ENCODE measurements at regions not wholly inside any gene's neighbourhood (a gene's known extent, or its start where the extent isn't known, plus 50 kb on each side); places are given as distances from the start of the nearest gene placed in this dataset.
"Not testable (repeated sequence)": the region's sequence is repeated elsewhere in the genome, so short reads cannot be mapped to it uniquely, and the experiment has no call there.

- no peaks in the 10 kb centered on the region for H3K9me3 ChIP-seq
- H3K4me3 ChIP-seq: no peak overlapping the region
- H3K27ac ChIP-seq: no peak overlapping the region
- H3K36me3 ChIP-seq: no peaks in the 10 kb centered on the region
- TF ChIP-seq CTCF (IDR thresholded peaks at IDR 0.05) (no peak), POLR2A (IDR thresholded peaks at IDR 0.05) (no peak)
- H3K4me1 ChIP-seq: no peaks in the 10 kb centered on the region
- H3K27me3 ChIP-seq: no peaks in the 10 kb centered on the region
- no peak for DNase-seq
These were observed 896.8 kb upstream of the ADGRL4 start for GRCh38 chr1:79903321-79903720.

GRCh38 chr1:79902418-79902817 is 895.9 kb upstream of the ADGRL4 start:
- DNase-seq: no peak
- TF ChIP-seq CTCF (IDR thresholded peaks at IDR 0.05): no peak
- TF ChIP-seq POLR2A (IDR thresholded peaks at IDR 0.05): no peak
- no peak overlapping the region for H3K4me3 ChIP-seq

GRCh38 chr1:79899914-79900313 is 893.4 kb upstream of the ADGRL4 start:
- H3K4me3 ChIP-seq: no peak overlapping the region
- H3K4me1 ChIP-seq: no peaks in the 10 kb centered on the region
- H3K36me3 ChIP-seq: no peaks in the 10 kb centered on the region
- H3K9me3 ChIP-seq: no peaks in the 10 kb centered on the region
- no peak for DNase-seq
- H3K27ac ChIP-seq: no peak overlapping the region
- H3K27me3 ChIP-seq: no peaks in the 10 kb centered on the region
- TF ChIP-seq CTCF (IDR thresholded peaks at IDR 0.05) (no peak), POLR2A (IDR thresholded peaks at IDR 0.05) (no peak)

More at GRCh38 chr1:79902418-79902817, 895.9 kb upstream of the ADGRL4 start:
- Histone ChIP-seq H3K27ac (no peak overlapping the region), H3K27me3 (no peaks in the 10 kb centered on the region), H3K36me3 (no peaks in the 10 kb centered on the region), H3K4me1 (no peaks in the 10 kb centered on the region), H3K9me3 (no peaks in the 10 kb centered on the region)

- no peaks in the 10 kb centered on the region for H3K27me3 ChIP-seq
- no peak for DNase-seq
- H3K27ac ChIP-seq: no peak overlapping the region
- H3K4me3 ChIP-seq: no peak overlapping the region
- no peaks in the 10 kb centered on the region for H3K36me3 ChIP-seq
- H3K4me1 ChIP-seq: no peaks in the 10 kb centered on the region
- H3K9me3 ChIP-seq: no peaks in the 10 kb centered on the region
- TF ChIP-seq CTCF (IDR thresholded peaks at IDR 0.05): no peak
- no peak for TF ChIP-seq POLR2A (IDR thresholded peaks at IDR 0.05)
These were observed 889.6 kb upstream of the ADGRL4 start for GRCh38 chr1:79896140-79896539.

GRCh38 chr1:79895573-79895972 is 889.0 kb upstream of the ADGRL4 start:
- TF ChIP-seq POLR2A (IDR thresholded peaks at IDR 0.05): no peak
- TF ChIP-seq CTCF (IDR thresholded peaks at IDR 0.05): no peak
- H3K27me3 ChIP-seq: no peaks in the 10 kb centered on the region
- H3K27ac ChIP-seq: no peak overlapping the region
- no peak overlapping the region for H3K4me3 ChIP-seq
- no peak for DNase-seq
- H3K9me3 ChIP-seq: no peaks in the 10 kb centered on the region
- no peaks in the 10 kb centered on the region for H3K4me1 ChIP-seq
- no peaks in the 10 kb centered on the region for H3K36me3 ChIP-seq

GRCh38 chr1:79894129-79894528 is 887.6 kb upstream of the ADGRL4 start:
- not testable (repeated sequence) for H3K4me3 ChIP-seq, H3K27me3 ChIP-seq, DNase-seq, H3K36me3 ChIP-seq, H3K4me1 ChIP-seq, H3K9me3 ChIP-seq, H3K27ac ChIP-seq
